Neural progenitor cell (in vitro differentiated cells): ENCODE measurements at regions not wholly inside any gene's neighbourhood (a gene's known extent, or its start where the extent isn't known, plus 50 kb on each side); places are given as distances from the start of the nearest gene placed in this dataset.

Experiments used
- EZH2 ChIP-seq: fragments of 200-600 bp; sonication (generic); IDR thresholded peaks from 2 replicates; pipeline ENCODE4 v1.6.1; 2017; ENCODE audit warnings: antibody characterized with exemption, mild to moderate bottlenecking, moderate library complexity
- EZH2phosphoT487 ChIP-seq: fragments of 200-600 bp; sonication (generic); IDR thresholded peaks from 2 replicates; pipeline ENCODE4 v1.6.1; 2017; ENCODE audit warnings: antibody characterized with exemption
- TF ChIP-seq, protein P1 (sequence below): fragments of 200-600 bp; sonication (generic); IDR thresholded peaks from 2 replicates; pipeline ENCODE4 v1.5.1; 2017; ENCODE audit warnings: antibody characterized with exemption, mild to moderate bottlenecking

DNA sequence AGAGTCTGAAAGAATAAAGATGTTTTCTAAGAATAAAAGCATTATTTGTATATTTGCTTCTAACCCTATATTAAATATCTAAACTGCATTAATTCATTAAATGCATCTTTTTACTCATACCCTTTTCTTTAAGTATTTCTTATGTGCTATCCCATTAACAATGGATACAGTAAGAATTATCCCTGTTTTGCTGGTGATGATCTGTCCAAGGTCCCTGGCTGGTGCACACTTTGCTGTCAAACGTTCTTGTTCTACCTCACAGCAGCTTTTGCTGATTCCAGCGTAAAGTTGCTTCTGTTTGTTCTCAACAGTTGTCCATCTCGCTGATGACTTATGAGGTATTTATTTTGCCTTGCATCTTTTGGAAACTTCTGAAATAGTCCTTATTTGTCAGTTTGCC lies 504.0 kb downstream of the PLCL1 start:
- TF ChIP-seq, protein P1, sequence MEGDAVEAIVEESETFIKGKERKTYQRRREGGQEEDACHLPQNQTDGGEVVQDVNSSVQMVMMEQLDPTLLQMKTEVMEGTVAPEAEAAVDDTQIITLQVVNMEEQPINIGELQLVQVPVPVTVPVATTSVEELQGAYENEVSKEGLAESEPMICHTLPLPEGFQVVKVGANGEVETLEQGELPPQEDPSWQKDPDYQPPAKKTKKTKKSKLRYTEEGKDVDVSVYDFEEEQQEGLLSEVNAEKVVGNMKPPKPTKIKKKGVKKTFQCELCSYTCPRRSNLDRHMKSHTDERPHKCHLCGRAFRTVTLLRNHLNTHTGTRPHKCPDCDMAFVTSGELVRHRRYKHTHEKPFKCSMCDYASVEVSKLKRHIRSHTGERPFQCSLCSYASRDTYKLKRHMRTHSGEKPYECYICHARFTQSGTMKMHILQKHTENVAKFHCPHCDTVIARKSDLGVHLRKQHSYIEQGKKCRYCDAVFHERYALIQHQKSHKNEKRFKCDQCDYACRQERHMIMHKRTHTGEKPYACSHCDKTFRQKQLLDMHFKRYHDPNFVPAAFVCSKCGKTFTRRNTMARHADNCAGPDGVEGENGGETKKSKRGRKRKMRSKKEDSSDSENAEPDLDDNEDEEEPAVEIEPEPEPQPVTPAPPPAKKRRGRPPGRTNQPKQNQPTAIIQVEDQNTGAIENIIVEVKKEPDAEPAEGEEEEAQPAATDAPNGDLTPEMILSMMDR, result no peak
- no peak for TF ChIP-seq EZH2
- TF ChIP-seq EZH2phosphoT487, result no peak
